ENCODE measurements at regions not wholly inside any gene's neighbourhood (a gene's known extent, or its start where the extent isn't known, plus 50 kb on each side); places are given as distances from the start of the nearest gene placed in this dataset.

DNA sequence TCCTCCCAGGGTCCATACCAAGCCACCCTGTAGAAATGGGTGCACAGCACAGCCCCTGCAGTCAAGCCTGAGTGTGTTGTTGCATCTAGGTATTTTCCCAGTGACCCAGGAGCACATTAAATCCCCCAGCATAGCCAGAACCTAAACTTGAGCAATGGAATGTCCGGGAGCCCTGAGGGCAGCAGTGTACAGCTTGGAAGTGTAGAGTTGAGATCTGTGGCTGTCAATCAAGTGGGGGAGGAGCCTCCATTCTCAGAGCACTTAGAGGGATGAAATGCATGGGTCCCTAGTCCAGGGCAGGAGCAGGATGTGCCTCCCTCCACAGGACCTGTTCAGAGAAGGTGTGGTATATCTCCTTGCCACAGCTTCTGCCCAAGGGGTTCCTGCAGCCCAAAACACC, 885.1 kb downstream of the CCSER2 start:
- Histone ChIP-seq H3K9me3 (ENCODE audit: control insufficient read depth in 2 of 3, low read length in 3 of 3) (no peaks in the 10 kb centered on the region), H3K27ac (ENCODE audit: low read depth, low read length) (no peak overlapping the region), H3K36me3 (ENCODE audit: control insufficient read depth in 2 of 3, insufficient read depth in 3 of 3, low read length in 3 of 3) (no peaks in the 10 kb centered on the region), H3K4me3 (ENCODE audit: low read length) (no peak overlapping the region), H3K4me1 (ENCODE audit: control insufficient read depth in 2 of 2, insufficient read depth in 2 of 2, low read length in 2 of 2) (no peaks in the 10 kb centered on the region), H3K27me3 (ENCODE audit: control insufficient read depth in 2 of 2, insufficient read depth in 2 of 2, low read length in 2 of 2) (no peaks in the 10 kb centered on the region)
- ChIA-PET CTCF (no interaction called here), POLR2A (no interaction called here)
- DNase-seq, result no peak
- peaks cover 0 to 12% (median 4%) of the 10 kb centered on the region in 5 donors for H3K27me3 Mint-ChIP-seq
- H3K27ac Mint-ChIP-seq, result no peak overlapping the region
- no peak overlapping the region for H3K4me3 Mint-ChIP-seq
- peaks cover 0 to 9% (median 0%) of the 10 kb centered on the region in 11 donors for H3K9me3 Mint-ChIP-seq
- intact Hi-C loops (cut with micrococcal nuclease), result no loop called here
- H3K4me1 Mint-ChIP-seq, result peaks cover 0 to 1% (median 0%) of the 10 kb centered on the region in 7 donors
- ATAC-seq, result no peak
- H3K36me3 Mint-ChIP-seq, result no peaks in the 10 kb centered on the region

DNA sequence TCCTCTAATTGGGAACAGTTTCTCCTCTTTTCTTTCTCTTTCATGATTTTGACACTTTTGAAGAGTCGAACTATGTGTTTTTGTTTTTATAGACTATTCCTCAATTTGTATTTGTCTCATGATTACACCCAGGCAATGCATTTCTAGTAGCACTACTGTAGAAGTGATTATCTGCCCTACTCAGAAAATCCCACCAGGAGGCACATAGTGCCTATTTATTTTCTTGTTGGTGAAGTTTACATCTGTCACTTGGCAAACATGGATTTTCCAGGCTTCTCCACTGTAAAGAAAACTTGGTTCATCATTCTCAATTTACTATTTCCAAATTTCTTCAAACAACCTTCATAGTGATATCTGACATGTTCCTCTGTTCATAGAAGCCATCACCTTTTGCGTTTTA, 893.9 kb downstream of the CCSER2 start:
- H3K4me1 Mint-ChIP-seq, result no peaks in the 10 kb centered on the region
- ChIA-PET CTCF (no interaction called here), POLR2A (no interaction called here)
- no peaks in the 10 kb centered on the region for H3K36me3 Mint-ChIP-seq
- no peak for DNase-seq
- H3K9me3 Mint-ChIP-seq, result peaks cover 0 to 7% (median 2%) of the 10 kb centered on the region in 11 donors
- H3K27me3 ChIP-seq (ENCODE audit: control insufficient read depth in 2 of 2, insufficient read depth in 2 of 2, low read length in 2 of 2), result no peaks in the 10 kb centered on the region
- intact Hi-C loops (cut with micrococcal nuclease), result no loop called here
- no peaks in the 10 kb centered on the region for H3K4me1 ChIP-seq (ENCODE audit: control insufficient read depth in 2 of 2, insufficient read depth in 2 of 2, low read length in 2 of 2)
- no peak for ATAC-seq
- H3K27ac ChIP-seq (ENCODE audit: low read depth, low read length), result no peak overlapping the region
- no peaks in the 10 kb centered on the region for H3K36me3 ChIP-seq (ENCODE audit: control insufficient read depth in 2 of 3, insufficient read depth in 3 of 3, low read length in 3 of 3)
- no peak overlapping the region for H3K27ac Mint-ChIP-seq
- H3K4me3 Mint-ChIP-seq, result no peak overlapping the region
- H3K27me3 Mint-ChIP-seq, result peaks cover 0 to 10% (median 0%) of the 10 kb centered on the region in 5 donors
- no peaks in the 10 kb centered on the region for H3K9me3 ChIP-seq (ENCODE audit: control insufficient read depth in 2 of 3, low read length in 3 of 3)
- H3K4me3 ChIP-seq (ENCODE audit: low read length), result no peak overlapping the region

- Mint-ChIP-seq H3K9me3 (peaks cover 0 to 12% (median 0%) of the 10 kb centered on the region in 11 donors), H3K4me1 (peaks cover 0 to 2% (median 0%) of the 10 kb centered on the region in 7 donors), H3K27me3 (peaks cover 0 to 15% (median 0%) of the 10 kb centered on the region in 5 donors), H3K36me3 (no peaks in the 10 kb centered on the region), H3K4me3 (no peak overlapping the region), H3K27ac (no peak overlapping the region)
- no peak for DNase-seq
- POLR2A ChIA-PET, result no interaction called here
- intact Hi-C loops (cut with micrococcal nuclease), result no loop called here
- no peaks in the 10 kb centered on the region for H3K27me3 ChIP-seq (ENCODE audit: control insufficient read depth in 2 of 2, insufficient read depth in 2 of 2, low read length in 2 of 2)
- no peak overlapping the region for H3K27ac ChIP-seq (ENCODE audit: low read depth, low read length)
- CTCF ChIA-PET, result no interaction called here
- ATAC-seq, result no peak
- no peak overlapping the region for H3K4me3 ChIP-seq (ENCODE audit: low read length)
- H3K4me1 ChIP-seq (ENCODE audit: control insufficient read depth in 2 of 2, insufficient read depth in 2 of 2, low read length in 2 of 2), result no peaks in the 10 kb centered on the region
- no peaks in the 10 kb centered on the region for H3K9me3 ChIP-seq (ENCODE audit: control insufficient read depth in 2 of 3, low read length in 3 of 3)
- no peaks in the 10 kb centered on the region for H3K36me3 ChIP-seq (ENCODE audit: control insufficient read depth in 2 of 3, insufficient read depth in 3 of 3, low read length in 3 of 3)
These were observed 896.1 kb downstream of the CCSER2 start for GRCh38 chr10:85224366-85224940.

DNA sequence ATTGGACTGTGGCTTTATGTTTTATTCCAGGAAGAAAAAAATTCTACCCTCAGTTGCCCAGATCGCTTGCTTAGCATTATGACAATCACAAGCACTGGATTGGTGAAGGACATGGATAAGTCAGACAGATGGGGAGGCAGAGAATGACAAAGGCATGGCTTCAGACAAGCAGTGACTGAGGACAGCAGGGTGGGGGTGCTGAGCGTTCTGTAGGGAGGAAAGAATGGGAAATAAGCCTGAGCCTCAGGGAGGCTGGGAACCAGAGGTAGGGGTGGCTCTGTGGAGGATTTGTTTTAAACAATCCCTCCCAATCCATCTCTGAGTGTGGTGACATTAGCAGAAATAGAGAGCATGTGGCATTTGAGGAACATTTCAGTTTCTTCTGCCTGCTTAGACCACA, 896.9 kb downstream of the CCSER2 start:
- intact Hi-C loops (cut with micrococcal nuclease), result no loop called here
- Histone ChIP-seq H3K36me3 (ENCODE audit: control insufficient read depth in 2 of 3, insufficient read depth in 3 of 3, low read length in 3 of 3) (no peaks in the 10 kb centered on the region), H3K27ac (ENCODE audit: low read depth, low read length) (no peak overlapping the region), H3K4me1 (ENCODE audit: control insufficient read depth in 2 of 2, insufficient read depth in 2 of 2, low read length in 2 of 2) (no peaks in the 10 kb centered on the region), H3K27me3 (ENCODE audit: control insufficient read depth in 2 of 2, insufficient read depth in 2 of 2, low read length in 2 of 2) (no peaks in the 10 kb centered on the region), H3K4me3 (ENCODE audit: low read length) (no peak overlapping the region), H3K9me3 (ENCODE audit: control insufficient read depth in 2 of 3, low read length in 3 of 3) (no peaks in the 10 kb centered on the region)
- peaks cover 0 to 9% (median 0%) of the 10 kb centered on the region in 11 donors for H3K9me3 Mint-ChIP-seq
- ATAC-seq, result no peak
- POLR2A ChIA-PET, result no interaction called here
- peaks cover 0 to 2% (median 0%) of the 10 kb centered on the region in 7 donors for H3K4me1 Mint-ChIP-seq
- peaks cover 0 to 15% (median 0%) of the 10 kb centered on the region in 5 donors for H3K27me3 Mint-ChIP-seq
- no peak for DNase-seq
- CTCF ChIA-PET, result no interaction called here
- H3K4me3 Mint-ChIP-seq, result no peak overlapping the region
- H3K27ac Mint-ChIP-seq, result no peak overlapping the region
- H3K36me3 Mint-ChIP-seq, result no peaks in the 10 kb centered on the region

DNA sequence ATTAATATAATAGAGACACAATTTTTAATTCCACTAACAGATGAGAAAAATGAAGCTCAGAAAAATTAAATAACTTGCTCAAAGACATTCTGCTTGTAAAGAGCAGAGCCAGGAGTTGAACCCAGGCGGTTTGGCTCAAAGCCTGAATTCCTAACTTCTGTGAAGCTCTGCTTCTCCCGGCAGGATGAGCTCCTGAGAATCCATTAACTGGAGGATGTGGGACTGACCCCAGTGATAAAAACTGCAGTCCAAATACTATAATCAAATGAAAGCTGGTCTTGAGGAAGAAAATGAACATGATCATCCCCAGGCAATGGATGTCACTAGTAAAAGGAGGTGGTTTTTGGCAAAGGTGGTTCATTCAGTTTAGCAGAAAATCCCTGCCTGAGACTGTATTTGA, 898.2 kb downstream of the CCSER2 start:
- no peak overlapping the region for H3K4me3 ChIP-seq (ENCODE audit: low read length)
- no peaks in the 10 kb centered on the region for H3K9me3 ChIP-seq (ENCODE audit: control insufficient read depth in 2 of 3, low read length in 3 of 3)
- no peak for DNase-seq
- Mint-ChIP-seq H3K4me1 (peaks cover 0 to 2% (median 0%) of the 10 kb centered on the region in 7 donors), H3K9me3 (peaks cover 0 to 9% (median 0%) of the 10 kb centered on the region in 11 donors), H3K36me3 (no peaks in the 10 kb centered on the region), H3K4me3 (no peak overlapping the region), H3K27me3 (peaks cover 0 to 15% (median 0%) of the 10 kb centered on the region in 5 donors), H3K27ac (no peak overlapping the region)
- no peaks in the 10 kb centered on the region for H3K4me1 ChIP-seq (ENCODE audit: control insufficient read depth in 2 of 2, insufficient read depth in 2 of 2, low read length in 2 of 2)
- ChIA-PET CTCF (no interaction called here), POLR2A (no interaction called here)
- intact Hi-C loops (cut with micrococcal nuclease), result no loop called here
- no peaks in the 10 kb centered on the region for H3K36me3 ChIP-seq (ENCODE audit: control insufficient read depth in 2 of 3, insufficient read depth in 3 of 3, low read length in 3 of 3)
- no peaks in the 10 kb centered on the region for H3K27me3 ChIP-seq (ENCODE audit: control insufficient read depth in 2 of 2, insufficient read depth in 2 of 2, low read length in 2 of 2)
- no peak for ATAC-seq
- no peak overlapping the region for H3K27ac ChIP-seq (ENCODE audit: low read depth, low read length)

- ChIA-PET POLR2A (no interaction called here), CTCF (no interaction called here)
- Mint-ChIP-seq H3K36me3 (no peaks in the 10 kb centered on the region), H3K4me1 (peaks cover 0 to 2% (median 0%) of the 10 kb centered on the region in 7 donors), H3K27me3 (peaks cover 0 to 10% (median 0%) of the 10 kb centered on the region in 5 donors), H3K27ac (no peak overlapping the region), H3K4me3 (no peak overlapping the region), H3K9me3 (peaks cover 0 to 9% (median 0%) of the 10 kb centered on the region in 11 donors)
- DNase-seq (no peak), ATAC-seq (no peak)
- Histone ChIP-seq H3K36me3 (ENCODE audit: control insufficient read depth in 2 of 3, insufficient read depth in 3 of 3, low read length in 3 of 3) (no peaks in the 10 kb centered on the region), H3K4me1 (ENCODE audit: control insufficient read depth in 2 of 2, insufficient read depth in 2 of 2, low read length in 2 of 2) (no peaks in the 10 kb centered on the region), H3K4me3 (ENCODE audit: low read length) (no peak overlapping the region), H3K9me3 (ENCODE audit: control insufficient read depth in 2 of 3, low read length in 3 of 3) (no peaks in the 10 kb centered on the region), H3K27ac (ENCODE audit: low read depth, low read length) (no peak overlapping the region), H3K27me3 (ENCODE audit: control insufficient read depth in 2 of 2, insufficient read depth in 2 of 2, low read length in 2 of 2) (no peaks in the 10 kb centered on the region)
- intact Hi-C loops (cut with micrococcal nuclease), result no loop called here
These were observed 900.3 kb downstream of the CCSER2 start for GRCh38 chr10:85228726-85229125.

DNA sequence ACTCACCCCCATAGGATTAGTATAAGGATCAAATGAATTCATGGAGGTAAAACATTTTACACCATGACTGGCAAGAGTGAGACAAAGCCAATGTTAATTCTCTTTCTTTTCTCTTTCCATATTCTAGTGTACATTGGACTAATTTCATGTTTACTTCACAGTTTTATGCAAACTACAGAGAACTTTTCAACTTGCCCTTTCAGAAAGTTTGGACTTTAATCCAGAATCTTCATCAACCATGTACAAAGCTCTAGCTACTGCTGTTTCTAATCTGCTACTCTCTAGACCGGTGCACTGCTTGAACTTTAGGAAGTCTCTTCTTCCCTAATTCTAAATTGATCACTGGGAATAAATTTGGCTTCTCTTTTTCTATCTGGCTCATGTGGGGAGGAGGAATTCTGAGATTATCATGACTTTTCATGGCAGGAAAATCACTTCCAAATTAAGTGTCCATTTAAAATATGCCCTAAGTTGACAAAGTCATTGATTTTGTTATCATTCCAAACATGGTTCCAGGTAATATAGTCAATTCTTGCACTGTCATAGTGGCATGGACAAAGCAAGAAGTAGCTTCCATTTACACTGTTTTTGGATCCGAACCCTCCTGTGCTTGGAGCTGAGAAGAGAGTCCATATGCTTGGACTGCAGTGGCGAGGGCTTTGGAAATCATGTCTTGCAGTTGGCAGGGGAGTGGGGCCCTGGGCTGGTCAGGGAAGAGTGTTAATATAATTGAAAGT, 903.3 kb downstream of the CCSER2 start:
- POLR2A ChIA-PET, result no interaction called here
- Histone ChIP-seq H3K27ac (ENCODE audit: low read depth, low read length) (no peak overlapping the region), H3K27me3 (ENCODE audit: control insufficient read depth in 2 of 2, insufficient read depth in 2 of 2, low read length in 2 of 2) (no peaks in the 10 kb centered on the region), H3K9me3 (ENCODE audit: control insufficient read depth in 2 of 3, low read length in 3 of 3) (no peaks in the 10 kb centered on the region), H3K36me3 (ENCODE audit: control insufficient read depth in 2 of 3, insufficient read depth in 3 of 3, low read length in 3 of 3) (no peaks in the 10 kb centered on the region), H3K4me3 (ENCODE audit: low read length) (no peak overlapping the region), H3K4me1 (ENCODE audit: control insufficient read depth in 2 of 2, insufficient read depth in 2 of 2, low read length in 2 of 2) (no peaks in the 10 kb centered on the region)
- no peak for DNase-seq
- Mint-ChIP-seq H3K4me1 (peaks cover 0 to 2% (median 0%) of the 10 kb centered on the region in 7 donors), H3K27ac (no peak overlapping the region), H3K4me3 (no peak overlapping the region), H3K27me3 (peaks cover 0 to 5% (median 0%) of the 10 kb centered on the region in 5 donors), H3K9me3 (peaks cover 0 to 8% (median 0%) of the 10 kb centered on the region in 11 donors), H3K36me3 (no peaks in the 10 kb centered on the region)
- no peak for ATAC-seq
- CTCF ChIA-PET, result no interaction called here
- intact Hi-C loops (cut with micrococcal nuclease), result no loop called here

All from naive thymus-derived CD4-positive, alpha-beta T cell (primary cell).